Activated CD8-positive, alpha-beta T cell treated with anti-CD3 and anti-CD28 coated beads, Interleukin-2, amount 10 ng/mL, durations not matched to agents 7 days and 5 days (primary cell): ENCODE measurements at regions not wholly inside any gene's neighbourhood (a gene's known extent, or its start where the extent isn't known, plus 50 kb on each side); places are given as distances from the start of the nearest gene placed in this dataset.

Experiments
- ATAC-seq: fragments of 150-1000 bp; cut with Tn5 transposase; one replicate; pipeline ENCODE4 v1.10.0; 2021; ENCODE audit warnings: moderate library complexity
- CTCF ChIA-PET: fragments of 350-600 bp; sonication (Branson Sonifier 250); formaldehyde crosslinking; loops from one replicate; lab custom pipeline; 2021; ENCODE audit warnings: antibody characterized with exemption; lab: Charles Lee
- POLR2A ChIA-PET: fragments of 350-600 bp; sonication (Branson Sonifier 250); formaldehyde crosslinking; loops from one replicate; lab custom pipeline; 2021; ENCODE audit warnings: antibody characterized with exemption; lab: Charles Lee
- DNase-seq: peaks from one replicate; pipeline ENCODE4 v3.0.0-alpha.2; 2020
- H3K27ac Mint-ChIP-seq: one replicate; pipeline ENCODE4 v1.8.0; 2021; ENCODE audit warnings: mild to moderate bottlenecking, mixed read lengths
- H3K27me3 Mint-ChIP-seq: one replicate; pipeline ENCODE4 v1.8.0; 2021; ENCODE audit warnings: low read depth, mixed read lengths
- H3K36me3 Mint-ChIP-seq: one replicate; pipeline ENCODE4 v1.8.0; 2021; ENCODE audit warnings: low read depth, mixed read lengths
- H3K4me1 Mint-ChIP-seq: one replicate; pipeline ENCODE4 v1.8.0; 2021; ENCODE audit warnings: low read depth, mixed read lengths
- H3K4me3 Mint-ChIP-seq: one replicate; pipeline ENCODE4 v1.8.0; 2021; ENCODE audit warnings: mild to moderate bottlenecking, mixed read lengths
- H3K9me3 Mint-ChIP-seq: one replicate; pipeline ENCODE4 v1.8.0; 2022; ENCODE audit warnings: mixed read lengths; ENCODE audit not compliant: insufficient read depth

- no peaks in the 10 kb centered on the region for H3K36me3 Mint-ChIP-seq
- no peak for ATAC-seq
Observed at GRCh38 chr1:66439031-66439740, 94.8 kb upstream of the SGIP1 start.

GRCh38 chr1:66443793-66444192 is 90.2 kb upstream of the SGIP1 start:
- H3K36me3 Mint-ChIP-seq, result no peaks in the 10 kb centered on the region
- ATAC-seq, result no peak
- H3K27me3 Mint-ChIP-seq, result peaks cover 6% of the 10 kb centered on the region
- no peak overlapping the region for H3K27ac Mint-ChIP-seq
- POLR2A ChIA-PET, result interaction anchor here (0.7 to 2.8 kb wide), 6 partner anchors 92 to 196 kb away, joined by 3 to 15 read pairs (median 6); no protein-coding TSS in a partner anchor
- DNase-seq, result no peak
- CTCF ChIA-PET, result interaction anchor here (0.8 to 11.3 kb wide), 17 partner anchors 8 to 261 kb away, joined by 3 to 703 read pairs (median 31); no protein-coding TSS in a partner anchor
- no peak overlapping the region for H3K4me3 Mint-ChIP-seq
- H3K9me3 Mint-ChIP-seq, result no peaks in the 10 kb centered on the region
- H3K4me1 Mint-ChIP-seq, result peaks cover 40% of the 10 kb centered on the region

More at GRCh38 chr1:66439031-66439740, 94.8 kb upstream of the SGIP1 start:
- ChIA-PET CTCF (interaction anchor here (0.9 to 1.1 kb wide), 4 partner anchors 12 to 196 kb away, joined by 3 to 4 read pairs (median 4); no protein-coding TSS in a partner anchor), POLR2A (no interaction called here)
- Mint-ChIP-seq H3K27ac (peak overlapping the region; percentile 17), H3K27me3 (no peaks in the 10 kb centered on the region), H3K9me3 (no peaks in the 10 kb centered on the region), H3K4me1 (peaks cover 38% of the 10 kb centered on the region), H3K4me3 (no peak overlapping the region)
- no peak for DNase-seq

- Mint-ChIP-seq H3K27ac (peak overlapping the region; percentile 96), H3K9me3 (no peaks in the 10 kb centered on the region), H3K4me3 (peak overlapping the region; percentile 76), H3K27me3 (peaks cover 11% of the 10 kb centered on the region), H3K4me1 (peaks cover 31% of the 10 kb centered on the region), H3K36me3 (no peaks in the 10 kb centered on the region)
- CTCF ChIA-PET, result interaction anchor here (0.6 to 11.3 kb wide), 31 partner anchors 9 to 640 kb away, joined by 3 to 703 read pairs (median 18); no protein-coding TSS in a partner anchor
- no peak for ATAC-seq
- DNase-seq, result no peak
- POLR2A ChIA-PET, result interaction anchor here (0.7 to 2.9 kb wide), 14 partner anchors 9 to 202 kb away, joined by 3 to 15 read pairs (median 7); no protein-coding TSS in a partner anchor
Observed at GRCh38 chr1:66444438-66445265, 89.3 kb upstream of the SGIP1 start.

- no peaks in the 10 kb centered on the region for H3K36me3 Mint-ChIP-seq
- peak overlapping the region; percentile 96 for H3K27ac Mint-ChIP-seq
- H3K4me1 Mint-ChIP-seq, result peaks cover 25% of the 10 kb centered on the region
- peaks cover 11% of the 10 kb centered on the region for H3K27me3 Mint-ChIP-seq
- H3K4me3 Mint-ChIP-seq, result peak overlapping the region; percentile 76
- ATAC-seq (peak; percentile 93), DNase-seq (peak; percentile 79)
- no peaks in the 10 kb centered on the region for H3K9me3 Mint-ChIP-seq
- ChIA-PET POLR2A (interaction anchor here (0.8 to 2.9 kb wide), 16 partner anchors 10 to 203 kb away, joined by 3 to 15 read pairs (median 6); no protein-coding TSS in a partner anchor), CTCF (interaction anchor here (0.6 to 11.3 kb wide), 64 partner anchors 9 to 1210 kb away, joined by 3 to 703 read pairs (median 6); no protein-coding TSS in a partner anchor)
Observed at GRCh38 chr1:66445492-66446181, 88.3 kb upstream of the SGIP1 start.

- ChIA-PET CTCF (interaction anchor here (0.6 to 11.3 kb wide), 67 partner anchors 8 to 1211 kb away, joined by 3 to 703 read pairs (median 6); no protein-coding TSS in a partner anchor), POLR2A (interaction anchor here (0.8 to 2.9 kb wide), 12 partner anchors 87 to 203 kb away, joined by 3 to 15 read pairs (median 6); no protein-coding TSS in a partner anchor)
- DNase-seq (peak; percentile 67), ATAC-seq (peak; percentile 66)
- H3K27ac Mint-ChIP-seq, result peak overlapping the region; percentile 96
- peaks cover 11% of the 10 kb centered on the region for H3K27me3 Mint-ChIP-seq
- H3K9me3 Mint-ChIP-seq, result no peaks in the 10 kb centered on the region
- peak overlapping the region; percentile 76 for H3K4me3 Mint-ChIP-seq
- H3K36me3 Mint-ChIP-seq, result no peaks in the 10 kb centered on the region
- peaks cover 25% of the 10 kb centered on the region for H3K4me1 Mint-ChIP-seq
Observed at GRCh38 chr1:66446261-66447001, 87.5 kb upstream of the SGIP1 start.

DNA sequence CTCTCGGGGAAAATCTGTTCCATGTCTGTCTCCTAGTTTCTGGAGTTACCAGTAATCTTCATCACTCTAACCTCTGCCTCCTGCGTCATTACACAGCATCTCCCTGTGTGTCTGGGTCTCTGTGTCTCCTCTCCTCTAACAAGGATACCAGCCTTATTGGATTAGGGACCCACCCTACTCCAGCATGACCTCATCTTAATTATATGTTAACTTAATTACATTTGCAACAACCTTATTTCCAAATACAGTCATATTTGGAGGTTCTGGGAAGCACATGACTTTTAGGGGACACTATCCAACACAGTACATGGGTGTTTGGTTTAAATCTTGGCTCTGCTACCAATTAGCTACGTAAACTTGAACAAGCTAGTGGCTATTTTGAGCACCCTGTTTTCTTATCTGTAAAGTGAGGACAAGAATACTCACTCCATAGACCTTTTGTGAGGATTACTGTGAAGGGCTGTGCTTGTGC is 83.9 kb upstream of the SGIP1 start:
- Mint-ChIP-seq H3K27me3 (peaks cover 13% of the 10 kb centered on the region), H3K4me3 (no peak overlapping the region), H3K4me1 (peaks cover 16% of the 10 kb centered on the region), H3K27ac (no peak overlapping the region), H3K9me3 (no peaks in the 10 kb centered on the region), H3K36me3 (no peaks in the 10 kb centered on the region)
- ChIA-PET CTCF (interaction anchor here (1.0 to 11.3 kb wide), 7 partner anchors 14 to 762 kb away, joined by 4 to 703 read pairs (median 4); no protein-coding TSS in a partner anchor), POLR2A (interaction anchor here (1.4 kb wide), 1 partner anchor 198 kb away, joined by 3 read pairs; no protein-coding TSS in a partner anchor)
- ATAC-seq, result no peak
- no peak for DNase-seq

DNA sequence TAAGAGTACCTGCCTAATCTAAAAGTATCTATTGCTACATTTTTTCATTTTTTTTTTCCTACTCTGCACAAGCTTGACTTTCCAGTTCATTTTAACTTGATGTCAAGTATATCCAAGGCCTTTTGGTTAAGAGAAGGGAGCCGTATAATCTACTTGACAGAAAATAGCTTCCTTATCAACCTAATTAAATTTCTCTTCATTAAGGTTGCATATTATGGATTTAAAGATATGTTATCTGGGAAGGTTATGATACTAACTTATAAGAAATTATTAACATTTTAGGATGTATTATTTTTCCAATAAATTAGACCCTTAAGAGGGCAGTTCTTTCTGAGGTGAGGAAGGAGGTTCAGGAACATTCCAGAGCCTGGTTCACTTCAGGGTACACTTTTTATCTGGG is 83.1 kb upstream of the SGIP1 start:
- H3K36me3 Mint-ChIP-seq, result no peaks in the 10 kb centered on the region
- H3K4me3 Mint-ChIP-seq, result no peak overlapping the region
- POLR2A ChIA-PET, result no interaction called here
- no peak for ATAC-seq
- no peaks in the 10 kb centered on the region for H3K9me3 Mint-ChIP-seq
- no peak for DNase-seq
- peaks cover 8% of the 10 kb centered on the region for H3K4me1 Mint-ChIP-seq
- CTCF ChIA-PET, result interaction anchor here (1.0 to 11.3 kb wide), 5 partner anchors 53 to 763 kb away, joined by 4 to 703 read pairs (median 5); no protein-coding TSS in a partner anchor
- H3K27me3 Mint-ChIP-seq, result peaks cover 13% of the 10 kb centered on the region
- no peak overlapping the region for H3K27ac Mint-ChIP-seq

- Mint-ChIP-seq H3K4me1 (no peaks in the 10 kb centered on the region), H3K36me3 (no peaks in the 10 kb centered on the region), H3K4me3 (no peak overlapping the region), H3K9me3 (no peaks in the 10 kb centered on the region), H3K27ac (no peak overlapping the region), H3K27me3 (peaks cover 13% of the 10 kb centered on the region)
- DNase-seq (no peak), ATAC-seq (no peak)
- ChIA-PET CTCF (interaction anchor here (11.3 kb wide), 1 partner anchor 203 kb away, joined by 703 read pairs; no protein-coding TSS in a partner anchor), POLR2A (no interaction called here)
Observed at GRCh38 chr1:66452162-66452561, 81.8 kb upstream of the SGIP1 start.

DNA sequence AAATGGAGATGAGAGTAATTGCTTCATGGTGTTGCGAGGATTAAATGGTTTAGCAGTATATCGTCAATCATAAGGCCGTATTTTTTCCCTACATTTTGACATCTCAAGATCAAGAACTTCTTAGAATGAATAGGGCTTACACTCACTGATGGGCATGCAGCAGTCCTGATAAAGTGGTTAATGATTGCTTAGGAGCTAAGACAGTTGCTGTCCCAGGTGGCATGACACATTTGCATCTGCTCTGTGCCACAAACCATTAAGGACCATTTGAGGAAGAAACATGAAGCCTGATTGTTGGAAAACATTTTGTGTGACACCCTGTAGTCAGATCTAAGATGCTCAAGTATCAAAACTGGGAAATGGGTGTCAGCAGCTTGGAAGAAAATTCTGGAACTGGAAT is 81.0 kb upstream of the SGIP1 start:
- ChIA-PET CTCF (interaction anchor here (1.3 to 11.3 kb wide), 2 partner anchors 204 to 211 kb away, joined by 5 to 703 read pairs; no protein-coding TSS in a partner anchor), POLR2A (no interaction called here)
- no peaks in the 10 kb centered on the region for H3K9me3 Mint-ChIP-seq
- peaks cover 17% of the 10 kb centered on the region for H3K27me3 Mint-ChIP-seq
- no peak for DNase-seq
- no peak for ATAC-seq
- no peaks in the 10 kb centered on the region for H3K4me1 Mint-ChIP-seq
- no peaks in the 10 kb centered on the region for H3K36me3 Mint-ChIP-seq
- H3K27ac Mint-ChIP-seq, result no peak overlapping the region
- H3K4me3 Mint-ChIP-seq, result no peak overlapping the region

DNA sequence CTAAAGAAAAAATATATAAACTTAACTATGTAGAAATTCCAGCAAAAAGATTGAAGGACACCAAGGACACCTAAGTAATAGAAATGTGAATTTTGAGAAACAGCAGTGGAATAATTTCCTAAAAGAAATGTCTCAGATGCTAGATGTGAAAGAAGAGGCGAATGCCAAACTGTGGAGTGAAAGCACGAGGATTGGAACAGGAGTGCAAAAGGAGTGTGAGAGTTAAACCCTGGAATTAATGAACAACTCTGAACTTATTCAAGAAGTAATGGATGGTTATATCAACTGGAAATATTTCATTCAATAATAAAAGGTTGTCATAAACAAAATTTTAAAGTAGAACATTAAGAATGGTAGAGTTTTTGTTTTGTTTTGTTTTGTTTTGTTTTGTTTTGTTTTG is 78.5 kb upstream of the SGIP1 start:
- H3K4me1 Mint-ChIP-seq, result no peaks in the 10 kb centered on the region
- CTCF ChIA-PET, result interaction anchor here (1.1 kb wide), 1 partner anchor 9 kb away, joined by 3 read pairs; no protein-coding TSS in a partner anchor

More for the DNA sequence above, 78.5 kb upstream of the SGIP1 start:
- Mint-ChIP-seq H3K9me3 (no peaks in the 10 kb centered on the region), H3K36me3 (no peaks in the 10 kb centered on the region), H3K27me3 (peaks cover 6% of the 10 kb centered on the region), H3K4me3 (no peak overlapping the region), H3K27ac (no peak overlapping the region)
- DNase-seq, result no peak
- POLR2A ChIA-PET, result no interaction called here
- no peak for ATAC-seq
